ENCODE measurements at regions not wholly inside any gene's neighbourhood (a gene's known extent, or its start where the extent isn't known, plus 50 kb on each side); places are given as distances from the start of the nearest gene placed in this dataset.
"Not testable (repeated sequence)": the region's sequence is repeated elsewhere in the genome, so short reads cannot be mapped to it uniquely, and the experiment has no call there.

DNA sequence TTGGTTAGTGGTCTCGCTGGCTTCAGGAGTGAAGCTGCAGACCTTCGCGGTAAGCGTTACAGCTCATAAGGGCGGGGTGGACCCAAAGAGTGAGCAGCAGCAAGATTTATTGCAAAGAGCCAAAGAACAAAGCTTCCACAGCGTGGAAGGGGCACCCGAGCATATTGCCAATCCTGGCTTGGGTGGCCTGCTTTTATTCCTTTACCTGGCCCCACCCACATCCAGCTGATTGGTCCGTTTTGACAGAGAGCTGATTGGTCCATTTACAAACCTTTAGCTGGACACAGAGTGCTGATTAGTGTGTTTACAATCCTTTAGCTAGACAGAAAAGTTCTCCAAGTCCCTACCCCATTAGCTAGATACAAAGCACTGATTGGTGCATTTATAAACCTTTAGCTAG, 69.0 kb upstream of the TOPAZ1 start:
- DNase-seq (ENCODE audit: low read depth, low spot score); H3K27ac ChIP-seq (ENCODE audit: control insufficient read depth, insufficient read depth); H3K79me2 ChIP-seq (ENCODE audit: control insufficient read depth, insufficient read depth, low read length); FAIRE-seq; H3K4me3 ChIP-seq; H3K36me3 ChIP-seq (ENCODE audit: control insufficient read depth in 2 of 2, insufficient read depth in 2 of 2, low read length in 1 of 2); intact Hi-C loops (cut with micrococcal nuclease; ENCODE audit: unreplicated experiment); H2AFZ ChIP-seq (ENCODE audit: control insufficient read depth, low read depth, low read length); in situ Hi-C loops (cut with MboI); H3K9me3 ChIP-seq (replicated peaks; ENCODE audit: control insufficient read depth, insufficient read depth, low read length); BruUV-seq (replicated peaks); H4K20me1 ChIP-seq (ENCODE audit: control insufficient read depth, insufficient read depth); POLR2A ChIA-PET; H3K4me1 ChIP-seq (ENCODE audit: control insufficient read depth, insufficient read depth, low read length); CTCF ChIA-PET; H3K27me3 ChIP-seq (replicated peaks in 1 of 2; ENCODE audit: control insufficient read depth in 2 of 2, insufficient read depth in 2 of 2, low read length in 1 of 2); H3K4me2 ChIP-seq (ENCODE audit: control insufficient read depth, insufficient read depth); H3K9ac ChIP-seq (ENCODE audit: control insufficient read depth, insufficient read depth, low read length); RAD21 ChIA-PET (ENCODE audit: unreplicated experiment); ATAC-seq: not testable (repeated sequence)
- 48% methylated on average over 8 of the region's 8 CpGs for WGBS (ENCODE audit: insufficient coverage, insufficient replicate concordance, low lambda C conversion rate, missing lambda C conversion rate)
- SMC1A ChIA-PET (ENCODE audit: uncharacterized antibody, unreplicated experiment), result interaction anchor here (1.1 kb wide), 1 partner anchor 11 kb away, joined by 3 read pairs; no protein-coding TSS in a partner anchor
- TF ChIP-seq NFYB (IDR thresholded peaks at IDR 0.05; ENCODE audit: insufficient read depth, low read depth, low read length), result peak; percentile 58; the same call in 1 of the 2 replicates

DNA sequence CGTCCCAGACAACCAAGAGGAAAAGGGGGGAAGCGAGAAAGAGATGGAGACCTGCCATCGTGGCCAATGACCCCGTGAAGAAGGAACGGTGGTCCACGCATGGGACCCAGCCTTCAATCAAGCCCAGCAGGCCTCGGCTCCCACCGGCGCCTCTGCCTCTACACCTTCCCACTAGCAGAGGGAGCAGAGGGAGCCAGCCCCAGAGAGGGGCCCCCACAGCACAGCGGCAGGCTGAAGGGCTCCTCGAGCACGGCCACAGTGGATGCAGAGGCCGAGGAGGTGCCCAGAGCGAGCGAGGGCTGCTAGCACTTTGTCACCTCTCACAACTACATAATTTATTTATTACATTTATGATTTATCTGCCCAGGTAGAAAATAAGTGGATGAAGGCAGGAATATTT, 68.4 kb upstream of the TOPAZ1 start:
- no peaks in the 10 kb centered on the region for H3K9me3 ChIP-seq (replicated peaks; ENCODE audit: control insufficient read depth, insufficient read depth, low read length)
- H4K20me1 ChIP-seq (ENCODE audit: control insufficient read depth, insufficient read depth), result no peaks in the 10 kb centered on the region
- intact Hi-C loops (cut with micrococcal nuclease; ENCODE audit: unreplicated experiment), result no loop called here
- H3K4me3 ChIP-seq, result no peak overlapping the region
- in situ Hi-C loops (cut with MboI), result no loop called here
- DNase-seq (ENCODE audit: low read depth, low spot score) (no peak), ATAC-seq (no peak), FAIRE-seq (no peak)
- ChIA-PET CTCF (no interaction called here), RAD21 (ENCODE audit: unreplicated experiment) (no interaction called here), SMC1A (ENCODE audit: uncharacterized antibody, unreplicated experiment) (interaction anchor here (1.1 kb wide), 1 partner anchor 11 kb away, joined by 3 read pairs; no protein-coding TSS in a partner anchor), POLR2A (no interaction called here)
- H3K4me2 ChIP-seq (ENCODE audit: control insufficient read depth, insufficient read depth), result no peak overlapping the region
- H3K9ac ChIP-seq (ENCODE audit: control insufficient read depth, insufficient read depth, low read length), result no peak overlapping the region
- H3K79me2 ChIP-seq (ENCODE audit: control insufficient read depth, insufficient read depth, low read length), result no peaks in the 10 kb centered on the region
- no peaks in the 10 kb centered on the region for H3K36me3 ChIP-seq (ENCODE audit: control insufficient read depth in 2 of 2, insufficient read depth in 2 of 2, low read length in 1 of 2)
- no peaks in the 10 kb centered on the region for H3K27me3 ChIP-seq (replicated peaks in 1 of 2; ENCODE audit: control insufficient read depth in 2 of 2, insufficient read depth in 2 of 2, low read length in 1 of 2)
- WGBS (ENCODE audit: insufficient coverage, insufficient replicate concordance, low lambda C conversion rate, missing lambda C conversion rate), result 43% methylated on average over 8 of the region's 15 CpGs
- BruUV-seq (replicated peaks), result no TSS peak
- no peak overlapping the region for H2AFZ ChIP-seq (ENCODE audit: control insufficient read depth, low read depth, low read length)
- H3K27ac ChIP-seq (ENCODE audit: control insufficient read depth, insufficient read depth), result no peak overlapping the region
- no peaks in the 10 kb centered on the region for H3K4me1 ChIP-seq (ENCODE audit: control insufficient read depth, insufficient read depth, low read length)
- TF ChIP-seq, protein P1, sequence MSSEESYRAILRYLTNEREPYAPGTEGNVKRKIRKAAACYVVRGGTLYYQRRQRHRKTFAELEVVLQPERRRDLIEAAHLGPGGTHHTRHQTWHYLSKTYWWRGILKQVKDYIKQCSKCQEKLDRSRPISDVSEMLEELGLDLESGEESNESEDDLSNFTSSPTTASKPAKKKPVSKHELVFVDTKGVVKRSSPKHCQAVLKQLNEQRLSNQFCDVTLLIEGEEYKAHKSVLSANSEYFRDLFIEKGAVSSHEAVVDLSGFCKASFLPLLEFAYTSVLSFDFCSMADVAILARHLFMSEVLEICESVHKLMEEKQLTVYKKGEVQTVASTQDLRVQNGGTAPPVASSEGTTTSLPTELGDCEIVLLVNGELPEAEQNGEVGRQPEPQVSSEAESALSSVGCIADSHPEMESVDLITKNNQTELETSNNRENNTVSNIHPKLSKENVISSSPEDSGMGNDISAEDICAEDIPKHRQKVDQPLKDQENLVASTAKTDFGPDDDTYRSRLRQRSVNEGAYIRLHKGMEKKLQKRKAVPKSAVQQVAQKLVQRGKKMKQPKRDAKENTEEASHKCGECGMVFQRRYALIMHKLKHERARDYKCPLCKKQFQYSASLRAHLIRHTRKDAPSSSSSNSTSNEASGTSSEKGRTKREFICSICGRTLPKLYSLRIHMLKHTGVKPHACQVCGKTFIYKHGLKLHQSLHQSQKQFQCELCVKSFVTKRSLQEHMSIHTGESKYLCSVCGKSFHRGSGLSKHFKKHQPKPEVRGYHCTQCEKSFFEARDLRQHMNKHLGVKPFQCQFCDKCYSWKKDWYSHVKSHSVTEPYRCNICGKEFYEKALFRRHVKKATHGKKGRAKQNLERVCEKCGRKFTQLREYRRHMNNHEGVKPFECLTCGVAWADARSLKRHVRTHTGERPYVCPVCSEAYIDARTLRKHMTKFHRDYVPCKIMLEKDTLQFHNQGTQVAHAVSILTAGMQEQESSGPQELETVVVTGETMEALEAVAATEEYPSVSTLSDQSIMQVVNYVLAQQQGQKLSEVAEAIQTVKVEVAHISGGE (CRISPR knock-in tag; IDR thresholded peaks at IDR 0.05), result no peak
- TF ChIP-seq RAD21 (IDR thresholded peaks at IDR 0.05; ENCODE audit: insufficient read depth, low read depth, low read length) (no peak), SMAD5 (IDR thresholded peaks at IDR 0.05; ENCODE audit: low read depth) (no peak), CBX5 (IDR thresholded peaks at IDR 0.05; ENCODE audit: low read depth) (no peak), RBBP5 (conservative IDR thresholded peaks at IDR 0.05) (no peak), EGR1 (IDR thresholded peaks at IDR 0.05; ENCODE audit: borderline replicate concordance in 1 of 2, low read depth in 2 of 2, low read length in 2 of 2) (no peak), ZNF384 (IDR thresholded peaks at IDR 0.05; ENCODE audit: borderline replicate concordance, low read depth, low read length) (no peak), CREB1 (IDR thresholded peaks at IDR 0.05; ENCODE audit: low read depth) (no peak), HDGF (IDR thresholded peaks at IDR 0.05) (no peak), ZZZ3 (IDR thresholded peaks at IDR 0.05; ENCODE audit: control insufficient read depth, insufficient read length, low read depth) (no peak), ETV6 (conservative IDR thresholded peaks at IDR 0.05 in 1 of 2, IDR thresholded peaks at IDR 0.05 in 1 of 2; ENCODE audit: borderline replicate concordance in 1 of 2, low read depth in 1 of 2) (no peak)
